ENCODE measurements at regions not wholly inside any gene's neighbourhood (a gene's known extent, or its start where the extent isn't known, plus 50 kb on each side); places are given as distances from the start of the nearest gene placed in this dataset.

- CTCF ChIA-PET = no interaction called here
- POLR2A ChIA-PET = no interaction called here
- TF ChIP-seq BCL3 (IDR thresholded peaks at IDR 0.05) (no peak), NFE2L2 (conservative IDR thresholded peaks at IDR 0.05; ENCODE audit: low read length) (no peak), HES2 (IDR thresholded peaks at IDR 0.05) (no peak), CBX2 (IDR thresholded peaks at IDR 0.05; ENCODE audit: borderline replicate concordance, low read depth) (no peak), HOXB5 (CRISPR knock-in tag; IDR thresholded peaks at IDR 0.05) (no peak), KDM5A (IDR thresholded peaks at IDR 0.05) (no peak), HMGXB4 (CRISPR knock-in tag; IDR thresholded peaks at IDR 0.05; ENCODE audit: borderline replicate concordance) (no peak), MAZ (IDR thresholded peaks at IDR 0.05; ENCODE audit: borderline replicate concordance, low read depth, low read length) (no peak), RARB (CRISPR knock-in tag; IDR thresholded peaks at IDR 0.05) (no peak), KDM1A (IDR thresholded peaks at IDR 0.05; ENCODE audit: low read depth) (no peak), HEYL (CRISPR knock-in tag; IDR thresholded peaks at IDR 0.05) (no peak), POLR2AphosphoS2 (conservative IDR thresholded peaks at IDR 0.05; ENCODE audit: low read length) (no peak), JUN (IDR thresholded peaks at IDR 0.05) (no peak), USF2 (IDR thresholded peaks at IDR 0.05) (no peak), FOXS1 (CRISPR knock-in tag; IDR thresholded peaks at IDR 0.05) (no peak), NR3C1 (IDR thresholded peaks at IDR 0.05) (no peak), ZC3H11A (IDR thresholded peaks at IDR 0.05) (no peak), RNF2 (IDR thresholded peaks at IDR 0.05; ENCODE audit: borderline replicate concordance, low read depth) (no peak)
- no peaks in the 10 kb centered on the region for H3K4me1 ChIP-seq
- no peak overlapping the region for H3K4me2 ChIP-seq
- no peaks in the 10 kb centered on the region for H3K9me3 ChIP-seq
- no peak for FAIRE-seq
- no peak overlapping the region for H3K27ac ChIP-seq
- ATAC-seq = no peak
- H3K4me3 ChIP-seq = no peak overlapping the region
- whole genome bisulfite sequencing (ENCODE audit: missing lambda C conversion rate) = 3% methylated on average over 4 of the region's 4 CpGs
- no peak for DNase-seq (ENCODE audit: low read depth in 1 of 2, low spot score in 1 of 2)
Measured at GRCh38 chr13:81334481-81334880, 993.6 kb upstream of the SPRY2 start.

DNA sequence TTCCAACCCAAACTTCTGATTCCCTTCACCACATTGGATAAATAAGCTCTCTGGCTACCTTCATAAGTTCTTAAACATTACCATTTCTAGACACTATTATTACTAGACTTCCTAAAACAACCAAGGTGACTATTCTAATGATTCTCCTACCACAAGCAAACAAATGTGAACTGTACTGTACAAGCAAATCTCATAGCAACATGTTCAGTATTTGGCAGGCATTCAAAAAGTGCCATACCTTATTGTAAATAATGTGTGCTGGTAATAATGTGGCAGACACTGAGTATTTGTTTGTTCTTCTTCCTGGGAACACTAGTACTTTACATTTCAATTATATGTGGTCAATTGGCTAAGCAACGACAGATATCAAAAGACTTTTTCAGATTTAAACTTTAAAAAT lies 986.0 kb upstream of the SPRY2 start:
- POLR2A ChIA-PET = no interaction called here

More for the DNA sequence above, 986.0 kb upstream of the SPRY2 start:
- no peak for DNase-seq (ENCODE audit: low read depth in 1 of 2, low spot score in 1 of 2)
- FAIRE-seq = no peak
- no peaks in the 10 kb centered on the region for H3K4me1 ChIP-seq
- no peak for TF ChIP-seq HES2 (IDR thresholded peaks at IDR 0.05)
- TF ChIP-seq BCL3 (IDR thresholded peaks at IDR 0.05) = no peak
- no peak for TF ChIP-seq ZC3H11A (IDR thresholded peaks at IDR 0.05)
- no peak for TF ChIP-seq POLR2AphosphoS2 (conservative IDR thresholded peaks at IDR 0.05; ENCODE audit: low read length)
- TF ChIP-seq FOSL2 (IDR thresholded peaks at IDR 0.05) = no peak
- no peak for TF ChIP-seq FOSL2 (CRISPR knock-in tag; IDR thresholded peaks at IDR 0.05)
- no peak for TF ChIP-seq GATA3 (IDR thresholded peaks at IDR 0.05; ENCODE audit: borderline replicate concordance)
- no peak for TF ChIP-seq NFE2L2 (conservative IDR thresholded peaks at IDR 0.05; ENCODE audit: low read length)
- TF ChIP-seq MAFK (IDR thresholded peaks at IDR 0.05; ENCODE audit: partially characterized antibody) = no peak
- TF ChIP-seq TP53 (CRISPR knock-in tag; IDR thresholded peaks at IDR 0.05) = no peak
- TF ChIP-seq HDAC2 (IDR thresholded peaks at IDR 0.05) = no peak
- TF ChIP-seq CHD4 (IDR thresholded peaks at IDR 0.05; ENCODE audit: borderline replicate concordance) = no peak
- no peaks in the 10 kb centered on the region for H3K9me3 ChIP-seq
- no peak overlapping the region for H3K4me2 ChIP-seq
- ATAC-seq = no peak
- H3K4me3 ChIP-seq = no peak overlapping the region
- CTCF ChIA-PET = no interaction called here
- WGBS (ENCODE audit: missing lambda C conversion rate) = 3% methylated on average over 1 of the region's 1 CpG
- H3K27ac ChIP-seq = no peak overlapping the region

All from A549 (cell line).